GM18517 (cell line): ENCODE measurements at regions not wholly inside any gene's neighbourhood (a gene's known extent, or its start where the extent isn't known, plus 50 kb on each side); places are given as distances from the start of the nearest gene placed in this dataset.
"Not testable (repeated sequence)": the region's sequence is repeated elsewhere in the genome, so short reads cannot be mapped to it uniquely, and the experiment has no call there.

ENCODE experiments used
- ATAC-seq: cut with Tn5 transposase; IDR thresholded peaks from one replicate; pipeline ENCODE4 v1.9.1; 2021; ENCODE audit warnings: mild to moderate bottlenecking, moderate library complexity; ENCODE audit not compliant: unreplicated experiment

GRCh38 chr7:155395176-155395797 is 62.6 kb upstream of the EN2 start:
- ATAC-seq: no peak

GRCh38 chr7:155396661-155397060 is 61.3 kb upstream of the EN2 start:
- ATAC-seq: no peak

- not testable (repeated sequence) for ATAC-seq
Observed at GRCh38 chr7:155397758-155398714, 59.9 kb upstream of the EN2 start.

- ATAC-seq: no peak
Observed at GRCh38 chr7:155398944-155399343, 59.0 kb upstream of the EN2 start.

- no peak for ATAC-seq
Observed at GRCh38 chr7:155399577-155399976, 58.4 kb upstream of the EN2 start.

GRCh38 chr7:155401231-155401630 is 56.7 kb upstream of the EN2 start:
- no peak for ATAC-seq

GRCh38 chr7:155401884-155402283 is 56.0 kb upstream of the EN2 start:
- no peak for ATAC-seq

- ATAC-seq: no peak
Observed at GRCh38 chr7:155402941-155403340, 55.0 kb upstream of the EN2 start.

GRCh38 chr7:155404976-155405375 is 53.0 kb upstream of the EN2 start:
- no peak for ATAC-seq

GRCh38 chr7:155405399-155406318 is 52.3 kb upstream of the EN2 start:
- no peak for ATAC-seq

GRCh38 chr7:155407799-155408198 is 50.1 kb upstream of the EN2 start:
- ATAC-seq: no peak
